Esophagus squamous epithelium (tissue), 4 donors: ENCODE measurements at regions not wholly inside any gene's neighbourhood (a gene's known extent, or its start where the extent isn't known, plus 50 kb on each side); places are given as distances from the start of the nearest gene placed in this dataset.

Source experiments
- POLR2A ChIP-seq, 4 donors: fragments of 450-650 bp; IDR thresholded peaks; one replicate each; pipeline ENCODE4 v1.6.1; 2017; ENCODE audit warnings: antibody characterized with exemption in 4 of 4, mild to moderate bottlenecking in 4 of 4, moderate library complexity in 3 of 4
- TF ChIP-seq, protein P1 (sequence below), 6 experiments: fragments of 450-650 bp in 4 of 6; fragments of 200-600 bp in 2 of 6; sonication (generic) in 2 of 6; IDR thresholded peaks; one replicate each; pipeline ENCODE4 v1.5.1; 2016 to 2019; ENCODE audit warnings: antibody characterized with exemption in 6 of 6, mild to moderate bottlenecking in 4 of 6, moderate library complexity in 4 of 6

DNA sequence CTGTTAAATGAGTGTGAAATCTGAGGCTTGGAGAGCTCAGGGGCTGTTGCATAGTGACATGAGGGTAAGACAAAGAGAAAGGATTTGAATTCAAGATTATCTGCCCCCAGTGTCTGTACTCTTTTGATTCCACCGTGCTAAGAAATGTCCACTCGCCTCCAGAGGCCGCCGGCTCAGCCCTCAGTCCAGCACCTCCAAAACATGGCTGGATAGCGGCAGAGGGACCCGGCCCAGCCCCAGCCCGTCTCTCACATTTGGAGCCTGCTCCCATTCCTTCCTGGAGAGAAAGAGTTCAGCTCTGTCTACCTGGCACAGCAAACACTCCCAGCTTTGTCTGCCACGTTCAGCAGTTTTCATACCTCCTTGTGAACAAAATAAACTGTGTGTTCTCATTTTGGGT is 84.8 kb upstream of the IQSEC1 start:
- TF ChIP-seq, protein P1, sequence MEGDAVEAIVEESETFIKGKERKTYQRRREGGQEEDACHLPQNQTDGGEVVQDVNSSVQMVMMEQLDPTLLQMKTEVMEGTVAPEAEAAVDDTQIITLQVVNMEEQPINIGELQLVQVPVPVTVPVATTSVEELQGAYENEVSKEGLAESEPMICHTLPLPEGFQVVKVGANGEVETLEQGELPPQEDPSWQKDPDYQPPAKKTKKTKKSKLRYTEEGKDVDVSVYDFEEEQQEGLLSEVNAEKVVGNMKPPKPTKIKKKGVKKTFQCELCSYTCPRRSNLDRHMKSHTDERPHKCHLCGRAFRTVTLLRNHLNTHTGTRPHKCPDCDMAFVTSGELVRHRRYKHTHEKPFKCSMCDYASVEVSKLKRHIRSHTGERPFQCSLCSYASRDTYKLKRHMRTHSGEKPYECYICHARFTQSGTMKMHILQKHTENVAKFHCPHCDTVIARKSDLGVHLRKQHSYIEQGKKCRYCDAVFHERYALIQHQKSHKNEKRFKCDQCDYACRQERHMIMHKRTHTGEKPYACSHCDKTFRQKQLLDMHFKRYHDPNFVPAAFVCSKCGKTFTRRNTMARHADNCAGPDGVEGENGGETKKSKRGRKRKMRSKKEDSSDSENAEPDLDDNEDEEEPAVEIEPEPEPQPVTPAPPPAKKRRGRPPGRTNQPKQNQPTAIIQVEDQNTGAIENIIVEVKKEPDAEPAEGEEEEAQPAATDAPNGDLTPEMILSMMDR (IDR thresholded peaks at IDR 0.05): no peak
- no peak for TF ChIP-seq POLR2A (IDR thresholded peaks at IDR 0.05)
